IPS-18c (cell line): ENCODE measurements at regions not wholly inside any gene's neighbourhood (a gene's known extent, or its start where the extent isn't known, plus 50 kb on each side); places are given as distances from the start of the nearest gene placed in this dataset.

Experiments
- H3K4me3 ChIP-seq: 2 replicates; pipeline ENCODE4 v1.7.0; 2013; ENCODE audit warnings: low read depth, mild to moderate bottlenecking, low read length, moderate library complexity; ENCODE audit not compliant: insufficient read depth
- H3K9me3 ChIP-seq: one replicate; pipeline ENCODE4 v1.6.1; 2013; ENCODE audit warnings: mild to moderate bottlenecking, low read length, moderate library complexity; ENCODE audit not compliant: control insufficient read depth, insufficient read depth

GRCh38 chr5:117107859-117108258 lies 533.2 kb upstream of the SEMA6A start:
- Histone ChIP-seq H3K9me3 (no peaks in the 10 kb centered on the region), H3K4me3 (no peak overlapping the region)

- H3K9me3 ChIP-seq, result no peaks in the 10 kb centered on the region
- no peak overlapping the region for H3K4me3 ChIP-seq
These were observed 529.1 kb upstream of the SEMA6A start for GRCh38 chr5:117103703-117104102.

- Histone ChIP-seq H3K9me3 (no peaks in the 10 kb centered on the region), H3K4me3 (no peak overlapping the region)
These were observed 528.0 kb upstream of the SEMA6A start for GRCh38 chr5:117102591-117102990.

GRCh38 chr5:117100176-117100575 lies 525.6 kb upstream of the SEMA6A start:
- Histone ChIP-seq H3K4me3 (no peak overlapping the region), H3K9me3 (no peaks in the 10 kb centered on the region)

- no peak overlapping the region for H3K4me3 ChIP-seq
- H3K9me3 ChIP-seq, result no peaks in the 10 kb centered on the region
These were observed 523.5 kb upstream of the SEMA6A start for GRCh38 chr5:117098094-117098493.

- H3K4me3 ChIP-seq, result no peak overlapping the region
- H3K9me3 ChIP-seq, result no peaks in the 10 kb centered on the region
These were observed 521.0 kb upstream of the SEMA6A start for GRCh38 chr5:117095346-117096332.

GRCh38 chr5:117094114-117094815 lies 519.6 kb upstream of the SEMA6A start:
- Histone ChIP-seq H3K9me3 (no peaks in the 10 kb centered on the region), H3K4me3 (no peak overlapping the region)

- no peaks in the 10 kb centered on the region for H3K9me3 ChIP-seq
- no peak overlapping the region for H3K4me3 ChIP-seq
These were observed 519.0 kb upstream of the SEMA6A start for GRCh38 chr5:117093653-117094052.

- H3K9me3 ChIP-seq, result no peaks in the 10 kb centered on the region
- no peak overlapping the region for H3K4me3 ChIP-seq
These were observed 514.4 kb upstream of the SEMA6A start for GRCh38 chr5:117089001-117089400.

GRCh38 chr5:117088176-117088575 lies 513.6 kb upstream of the SEMA6A start:
- Histone ChIP-seq H3K9me3 (no peaks in the 10 kb centered on the region), H3K4me3 (no peak overlapping the region)

GRCh38 chr5:117084067-117084466 lies 509.4 kb upstream of the SEMA6A start:
- H3K4me3 ChIP-seq, result no peak overlapping the region

GRCh38 chr5:117082977-117083376 lies 508.4 kb upstream of the SEMA6A start:
- Histone ChIP-seq H3K4me3 (no peak overlapping the region), H3K9me3 (no peaks in the 10 kb centered on the region)

More at GRCh38 chr5:117084067-117084466, 509.4 kb upstream of the SEMA6A start:
- H3K9me3 ChIP-seq, result no peaks in the 10 kb centered on the region

- no peak overlapping the region for H3K4me3 ChIP-seq
- H3K9me3 ChIP-seq, result no peaks in the 10 kb centered on the region
These were observed 502.5 kb upstream of the SEMA6A start for GRCh38 chr5:117077142-117077541.

GRCh38 chr5:117072439-117072838 lies 497.8 kb upstream of the SEMA6A start:
- H3K4me3 ChIP-seq, result peak overlapping the region; percentile 1; the same call in 1 of the 2 replicates
- H3K9me3 ChIP-seq, result no peaks in the 10 kb centered on the region

- Histone ChIP-seq H3K4me3 (no peak overlapping the region), H3K9me3 (no peaks in the 10 kb centered on the region)
These were observed 491.2 kb upstream of the SEMA6A start for GRCh38 chr5:117065800-117066199.

- no peaks in the 10 kb centered on the region for H3K9me3 ChIP-seq
- no peak overlapping the region for H3K4me3 ChIP-seq
These were observed 490.5 kb upstream of the SEMA6A start for GRCh38 chr5:117065161-117065560.

GRCh38 chr5:117060099-117060498 lies 485.5 kb upstream of the SEMA6A start:
- Histone ChIP-seq H3K9me3 (no peaks in the 10 kb centered on the region), H3K4me3 (no peak overlapping the region)

GRCh38 chr5:117058740-117059139 lies 484.1 kb upstream of the SEMA6A start:
- H3K4me3 ChIP-seq, result no peak overlapping the region
- no peaks in the 10 kb centered on the region for H3K9me3 ChIP-seq
